ENCODE measurements at regions not wholly inside any gene's neighbourhood (a gene's known extent, or its start where the extent isn't known, plus 50 kb on each side); places are given as distances from the start of the nearest gene placed in this dataset.
"Not testable (repeated sequence)": the region's sequence is repeated elsewhere in the genome, so short reads cannot be mapped to it uniquely, and the experiment has no call there.

DNA sequence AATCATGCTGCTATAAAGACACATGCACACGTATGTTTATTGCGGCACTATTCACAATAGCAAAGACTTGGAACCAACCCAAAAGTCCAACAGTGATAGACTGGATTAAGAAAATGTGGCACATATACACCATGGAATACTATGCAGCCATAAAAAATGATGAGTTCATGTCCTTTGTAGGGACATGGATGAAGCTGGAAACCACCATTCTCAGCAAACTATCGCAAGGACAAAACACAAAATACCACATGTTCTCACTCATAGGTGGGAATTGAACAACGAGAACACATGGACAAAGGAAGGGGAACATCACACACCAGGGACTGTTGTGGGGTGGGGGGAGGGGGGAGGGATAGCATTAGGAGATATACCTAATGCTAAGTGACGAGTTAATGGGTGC lies 61.8 kb upstream of the MAP3K1 start:
- not testable (repeated sequence) for ATAC-seq (ENCODE audit: low read depth in 2 of 2); H3K36me3 Mint-ChIP-seq; H3K27me3 Mint-ChIP-seq; H3K4me1 ChIP-seq (ENCODE audit: control insufficient read depth, insufficient read depth, low read length, poor library complexity, severe bottlenecking); H3K27ac Mint-ChIP-seq; H3K27me3 ChIP-seq (ENCODE audit: control insufficient read depth, insufficient read depth, low read length); H3K4me1 Mint-ChIP-seq; H3K27ac ChIP-seq (ENCODE audit: insufficient read depth, low read length, poor library complexity, severe bottlenecking); H3K4me3 ChIP-seq (ENCODE audit: low read depth, low read length); DNase-seq; H3K4me3 Mint-ChIP-seq; H3K36me3 ChIP-seq (ENCODE audit: control insufficient read depth, insufficient read depth, low read length)
- peaks cover 6 to 13% of the 10 kb centered on the region in 2 experiments for H3K9me3 ChIP-seq (ENCODE audit: control insufficient read depth in 2 of 2, low read length in 2 of 2)
- peaks cover 0 to 13% (median 3%) of the 10 kb centered on the region in 7 donors for H3K9me3 Mint-ChIP-seq

DNA sequence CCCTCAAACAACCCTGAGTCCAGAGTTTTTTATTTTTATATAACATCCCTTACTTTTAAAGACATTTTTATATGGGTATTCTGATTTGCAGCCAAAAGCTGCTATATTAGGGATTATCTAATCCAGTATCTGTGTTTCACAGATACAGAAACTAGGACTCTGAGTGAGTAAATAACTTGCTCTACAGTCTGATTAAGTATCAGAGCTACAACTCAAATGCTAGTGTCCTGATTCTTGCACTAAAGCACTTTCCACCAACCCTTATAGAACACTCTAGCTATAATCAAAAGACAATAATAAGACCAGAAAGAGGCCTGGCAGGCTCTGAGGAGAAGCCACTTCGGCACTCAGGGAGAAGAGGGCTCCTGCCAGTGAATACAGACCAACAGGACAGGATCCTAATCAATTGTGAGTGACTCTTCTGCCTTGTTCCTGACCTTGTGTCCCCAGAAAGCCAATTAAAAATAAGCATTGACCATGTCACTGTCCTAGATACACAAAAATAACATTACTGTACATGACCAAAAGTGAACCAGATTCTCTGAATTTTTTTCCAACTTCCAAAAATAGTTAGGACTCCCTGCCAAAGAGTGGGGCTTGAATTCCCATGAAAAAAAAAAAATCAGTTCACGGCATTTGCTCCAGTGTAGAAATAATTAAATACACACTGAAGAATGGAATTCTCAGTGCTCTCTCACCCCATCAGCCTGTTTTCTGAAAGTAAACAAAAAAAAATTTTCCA lies 63.6 kb upstream of the MAP3K1 start:
- DNase-seq (no peak), ATAC-seq (ENCODE audit: low read depth in 2 of 2) (no peak)
- Histone ChIP-seq H3K4me1 (ENCODE audit: control insufficient read depth, insufficient read depth, low read length, poor library complexity, severe bottlenecking) (no peaks in the 10 kb centered on the region), H3K36me3 (ENCODE audit: control insufficient read depth, insufficient read depth, low read length) (no peaks in the 10 kb centered on the region), H3K4me3 (ENCODE audit: low read depth, low read length) (no peak overlapping the region), H3K27ac (ENCODE audit: insufficient read depth, low read length, poor library complexity, severe bottlenecking) (no peak overlapping the region), H3K27me3 (ENCODE audit: control insufficient read depth, insufficient read depth, low read length) (no peaks in the 10 kb centered on the region), H3K9me3 (ENCODE audit: control insufficient read depth in 2 of 2, low read length in 2 of 2) (peaks cover 6 to 13% of the 10 kb centered on the region in 2 experiments)
- Mint-ChIP-seq H3K9me3 (peaks cover 0 to 13% (median 3%) of the 10 kb centered on the region in 7 donors), H3K4me1 (peaks cover 0 to 6% (median 0%) of the 10 kb centered on the region in 4 donors), H3K36me3 (no peaks in the 10 kb centered on the region), H3K27ac (no peak overlapping the region), H3K4me3 (no peak overlapping the region), H3K27me3 (no peaks in the 10 kb centered on the region)

DNA sequence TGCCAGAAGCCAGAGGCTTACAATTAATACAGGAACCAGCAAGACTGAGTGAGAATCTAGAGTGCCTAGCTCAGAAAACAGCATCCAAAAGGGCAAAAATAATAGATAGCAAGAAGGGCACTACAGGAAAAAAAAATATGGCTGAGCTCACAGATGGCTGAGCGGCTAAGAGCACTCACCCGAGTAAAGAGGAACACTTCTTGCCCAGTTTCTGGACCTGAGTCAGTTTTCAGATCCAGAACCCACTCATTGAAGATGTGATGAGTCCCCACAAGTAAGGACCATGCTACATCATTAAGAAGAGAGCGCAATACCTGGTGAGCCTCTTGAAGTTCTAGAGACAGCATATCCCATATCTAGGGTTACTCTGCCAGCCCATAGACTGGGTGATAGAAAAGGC lies 65.5 kb upstream of the MAP3K1 start:
- Histone ChIP-seq H3K4me3 (ENCODE audit: low read depth, low read length) (no peak overlapping the region), H3K36me3 (ENCODE audit: control insufficient read depth, insufficient read depth, low read length) (no peaks in the 10 kb centered on the region), H3K27me3 (ENCODE audit: control insufficient read depth, insufficient read depth, low read length) (no peaks in the 10 kb centered on the region), H3K9me3 (ENCODE audit: control insufficient read depth in 2 of 2, low read length in 2 of 2) (peaks cover 6 to 13% of the 10 kb centered on the region in 2 experiments), H3K4me1 (ENCODE audit: control insufficient read depth, insufficient read depth, low read length, poor library complexity, severe bottlenecking) (no peaks in the 10 kb centered on the region), H3K27ac (ENCODE audit: insufficient read depth, low read length, poor library complexity, severe bottlenecking) (no peak overlapping the region)
- ATAC-seq (ENCODE audit: low read depth in 2 of 2) (no peak), DNase-seq (no peak)
- Mint-ChIP-seq H3K4me1 (peaks cover 0 to 4% (median 0%) of the 10 kb centered on the region in 4 donors), H3K36me3 (no peaks in the 10 kb centered on the region), H3K4me3 (no peak overlapping the region), H3K27ac (no peak overlapping the region), H3K27me3 (no peaks in the 10 kb centered on the region), H3K9me3 (peaks cover 0 to 13% (median 3%) of the 10 kb centered on the region in 7 donors)

DNA sequence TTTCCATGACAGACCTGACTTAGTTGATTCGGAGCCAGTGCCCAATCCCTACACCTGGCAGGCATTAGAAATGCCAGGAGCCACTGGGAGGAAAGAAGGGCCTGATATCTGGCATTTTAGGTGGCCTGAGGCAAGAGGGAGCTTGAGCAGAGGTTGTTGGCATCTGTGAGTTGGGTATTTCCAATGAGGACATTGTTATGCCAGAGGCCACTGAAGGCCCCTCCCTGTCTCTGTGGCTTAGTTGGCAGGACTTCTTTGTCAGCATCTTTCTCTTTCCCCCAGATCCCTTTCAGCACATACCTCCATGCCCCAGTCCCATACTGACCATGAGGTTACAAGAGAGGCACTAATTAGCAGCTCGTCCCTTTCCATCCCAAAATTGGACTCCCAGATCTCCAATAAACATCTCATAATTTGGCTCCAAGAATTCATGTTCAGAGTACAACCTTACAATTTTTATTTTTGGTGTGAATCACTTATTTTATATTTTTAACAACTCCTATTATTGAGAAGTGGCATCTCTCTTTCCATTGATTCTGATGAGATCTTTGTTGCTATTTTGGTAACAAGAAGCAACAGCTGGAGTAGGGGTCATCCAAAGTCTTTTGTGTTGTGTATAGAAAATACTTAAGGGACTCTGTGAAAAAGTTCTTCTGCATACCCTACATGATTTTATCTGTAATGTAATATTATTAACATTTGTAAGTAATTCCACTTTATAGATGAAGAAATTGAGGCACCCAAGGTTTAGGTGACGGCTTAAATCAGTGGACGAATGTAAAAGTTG lies 68.6 kb upstream of the MAP3K1 start:
- Histone ChIP-seq H3K4me3 (ENCODE audit: low read depth, low read length) (no peak overlapping the region), H3K4me1 (ENCODE audit: control insufficient read depth, insufficient read depth, low read length, poor library complexity, severe bottlenecking) (no peaks in the 10 kb centered on the region), H3K27me3 (ENCODE audit: control insufficient read depth, insufficient read depth, low read length) (no peaks in the 10 kb centered on the region), H3K36me3 (ENCODE audit: control insufficient read depth, insufficient read depth, low read length) (no peaks in the 10 kb centered on the region), H3K9me3 (ENCODE audit: control insufficient read depth in 2 of 2, low read length in 2 of 2) (peaks cover 0 to 1% of the 10 kb centered on the region in 2 experiments), H3K27ac (ENCODE audit: insufficient read depth, low read length, poor library complexity, severe bottlenecking) (no peak overlapping the region)
- no peaks in the 10 kb centered on the region for H3K27me3 Mint-ChIP-seq
- peaks cover 0 to 6% (median 2%) of the 10 kb centered on the region in 7 donors for H3K9me3 Mint-ChIP-seq
- DNase-seq (no peak), ATAC-seq (ENCODE audit: low read depth in 2 of 2) (no peak)
- peak overlapping the region in 1 of 3 donors; percentile 47 for H3K27ac Mint-ChIP-seq
- no peaks in the 10 kb centered on the region for H3K36me3 Mint-ChIP-seq
- H3K4me1 Mint-ChIP-seq = peaks cover 0 to 4% (median 0%) of the 10 kb centered on the region in 4 donors
- H3K4me3 Mint-ChIP-seq = no peak overlapping the region

GRCh38 chr5:56745864-56746263 lies 69.5 kb upstream of the MAP3K1 start:
- Histone ChIP-seq H3K9me3 (ENCODE audit: control insufficient read depth in 2 of 2, low read length in 2 of 2) (no peaks in the 10 kb centered on the region), H3K27me3 (ENCODE audit: control insufficient read depth, insufficient read depth, low read length) (no peaks in the 10 kb centered on the region), H3K27ac (ENCODE audit: insufficient read depth, low read length, poor library complexity, severe bottlenecking) (no peak overlapping the region), H3K4me3 (ENCODE audit: low read depth, low read length) (no peak overlapping the region), H3K4me1 (ENCODE audit: control insufficient read depth, insufficient read depth, low read length, poor library complexity, severe bottlenecking) (no peaks in the 10 kb centered on the region), H3K36me3 (ENCODE audit: control insufficient read depth, insufficient read depth, low read length) (no peaks in the 10 kb centered on the region)
- Mint-ChIP-seq H3K4me1 (peaks cover 0 to 4% (median 0%) of the 10 kb centered on the region in 4 donors), H3K27ac (no peak overlapping the region), H3K36me3 (no peaks in the 10 kb centered on the region), H3K9me3 (peaks cover 0 to 5% (median 0%) of the 10 kb centered on the region in 7 donors), H3K4me3 (no peak overlapping the region), H3K27me3 (no peaks in the 10 kb centered on the region)
- no peak for DNase-seq
- ATAC-seq (ENCODE audit: low read depth in 2 of 2) = no peak

GRCh38 chr5:56740868-56741267 lies 74.5 kb upstream of the MAP3K1 start:
- H3K27me3 ChIP-seq (ENCODE audit: control insufficient read depth, insufficient read depth, low read length) = no peaks in the 10 kb centered on the region
- H3K9me3 ChIP-seq (ENCODE audit: control insufficient read depth in 2 of 2, low read length in 2 of 2) = no peaks in the 10 kb centered on the region
- H3K4me1 ChIP-seq (ENCODE audit: control insufficient read depth, insufficient read depth, low read length, poor library complexity, severe bottlenecking) = peaks cover 28% of the 10 kb centered on the region
- Mint-ChIP-seq H3K9me3 (peaks cover 0 to 1% (median 0%) of the 10 kb centered on the region in 7 donors), H3K4me3 (no peak overlapping the region), H3K27ac (no peak overlapping the region), H3K4me1 (peaks cover 22 to 27% (median 23%) of the 10 kb centered on the region in 4 donors), H3K27me3 (no peaks in the 10 kb centered on the region), H3K36me3 (no peaks in the 10 kb centered on the region)
- H3K36me3 ChIP-seq (ENCODE audit: control insufficient read depth, insufficient read depth, low read length) = no peaks in the 10 kb centered on the region
- H3K4me3 ChIP-seq (ENCODE audit: low read depth, low read length) = no peak overlapping the region
- ATAC-seq (ENCODE audit: low read depth in 2 of 2) = no peak
- DNase-seq = no peak
- H3K27ac ChIP-seq (ENCODE audit: insufficient read depth, low read length, poor library complexity, severe bottlenecking) = no peak overlapping the region

DNA sequence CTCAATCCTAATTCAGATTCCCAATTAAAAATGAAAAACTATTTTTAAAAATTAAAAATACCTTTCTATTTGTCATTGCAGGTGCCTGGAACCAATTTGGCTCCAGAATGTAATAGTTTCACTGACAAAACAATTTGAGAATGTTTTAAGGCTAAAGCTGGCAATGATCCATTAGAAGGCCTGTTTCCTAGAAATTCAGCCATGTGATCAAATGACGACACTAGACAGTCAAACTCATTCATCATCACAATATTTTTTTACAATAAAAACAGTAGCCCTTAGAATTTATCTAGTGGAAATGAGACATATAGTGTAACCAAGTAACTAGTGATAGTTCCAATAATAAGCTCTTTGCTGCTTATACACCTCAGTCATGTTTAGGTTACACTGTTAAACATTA lies 75.4 kb upstream of the MAP3K1 start:
- no peaks in the 10 kb centered on the region for H3K27me3 Mint-ChIP-seq
- H3K27me3 ChIP-seq (ENCODE audit: control insufficient read depth, insufficient read depth, low read length) = no peaks in the 10 kb centered on the region
- no peaks in the 10 kb centered on the region for H3K36me3 ChIP-seq (ENCODE audit: control insufficient read depth, insufficient read depth, low read length)
- H3K9me3 ChIP-seq (ENCODE audit: control insufficient read depth in 2 of 2, low read length in 2 of 2) = no peaks in the 10 kb centered on the region
- H3K4me3 ChIP-seq (ENCODE audit: low read depth, low read length) = no peak overlapping the region
- no peak overlapping the region for H3K27ac Mint-ChIP-seq
- H3K4me1 ChIP-seq (ENCODE audit: control insufficient read depth, insufficient read depth, low read length, poor library complexity, severe bottlenecking) = peaks cover 37% of the 10 kb centered on the region
- H3K27ac ChIP-seq (ENCODE audit: insufficient read depth, low read length, poor library complexity, severe bottlenecking) = no peak overlapping the region
- no peak for ATAC-seq (ENCODE audit: low read depth in 2 of 2)
- H3K9me3 Mint-ChIP-seq = no peaks in the 10 kb centered on the region
- H3K4me3 Mint-ChIP-seq = no peak overlapping the region
- H3K36me3 Mint-ChIP-seq = no peaks in the 10 kb centered on the region
- DNase-seq = no peak
- H3K4me1 Mint-ChIP-seq = peaks cover 25 to 35% (median 26%) of the 10 kb centered on the region in 4 donors

Data from CD4-positive, CD25-positive, alpha-beta regulatory T cell (primary cell).